IMR-90 (cell line): ENCODE measurements at regions not wholly inside any gene's neighbourhood (a gene's known extent, or its start where the extent isn't known, plus 50 kb on each side); places are given as distances from the start of the nearest gene placed in this dataset.

Experiments used
- ATAC-seq: fragments of 200-7000 bp; cut with Tn5 transposase; 2 replicates; pipeline ENCODE4 v1.9.1; 2020; ENCODE audit warnings: low read depth, mild to moderate bottlenecking, moderate library complexity
- BruUV-seq: library from RNA; stranded (reverse); fragments of 400-500 nt; replicated peaks from 2 replicates; lab custom pipeline; 2021; lab: Mats Ljungman, UMichigan
- CTCF ChIA-PET: fragments of 300-600 bp; formaldehyde crosslinking; extraction: SDS; loops from one replicate; lab custom pipeline; 2021; ENCODE audit warnings: antibody characterized with exemption; lab: Yijun Ruan, JAX
- POLR2A ChIA-PET: fragments of 300-600 bp; sonication (Branson Sonifier 250); formaldehyde crosslinking; loops from one replicate; lab custom pipeline; 2022; ENCODE audit warnings: antibody characterized with exemption; ENCODE audit not compliant: unreplicated experiment; lab: Charles Lee
- DNase-seq: peaks from one replicate; pipeline ENCODE4 v3.0.0; 2013
- H2AFZ ChIP-seq: replicated peaks from 2 replicates; pipeline ENCODE3; 2013; ENCODE audit warnings: low read length, mild to moderate bottlenecking; ENCODE audit not compliant: poor library complexity
- H2AK5ac ChIP-seq: 2 replicates; pipeline ENCODE4 v1.6.1; 2013; ENCODE audit warnings: low read depth, low read length, inconsistent platforms
- H2AK9ac ChIP-seq: replicated peaks from 2 replicates; pipeline ENCODE3; 2013; ENCODE audit warnings: mild to moderate bottlenecking, low read depth, low read length, moderate library complexity; ENCODE audit not compliant: poor library complexity
- H2BK120ac ChIP-seq: 2 replicates; pipeline ENCODE4 v1.6.1; 2013; ENCODE audit warnings: low read depth, low read length, inconsistent platforms
- H2BK15ac ChIP-seq: 3 replicates; pipeline ENCODE4 v1.6.1; 2013; ENCODE audit warnings: low read depth, low read length, inconsistent platforms
- H2BK20ac ChIP-seq: 2 replicates; pipeline ENCODE4 v1.6.1; 2013; ENCODE audit warnings: low read depth, mild to moderate bottlenecking, inconsistent platforms, low read length, moderate library complexity
- H2BK5ac ChIP-seq: 2 replicates; pipeline ENCODE4 v1.6.1; 2013; ENCODE audit warnings: mild to moderate bottlenecking, low read depth, low read length, inconsistent platforms; ENCODE audit not compliant: poor library complexity, severe bottlenecking
- H3K14ac ChIP-seq: replicated peaks from 2 replicates; pipeline ENCODE4 v1.6.1; 2013; ENCODE audit warnings: low read depth, low read length, inconsistent platforms
- H3K18ac ChIP-seq: 2 replicates; pipeline ENCODE4 v1.6.1; 2013; ENCODE audit warnings: low read depth, low read length, control low read depth
- H3K23ac ChIP-seq: 2 replicates; pipeline ENCODE4 v1.6.1; 2013; ENCODE audit warnings: low read depth, low read length, inconsistent platforms
- H3K27ac ChIP-seq: 2 replicates; pipeline ENCODE4 v1.5.1; 2013; ENCODE audit warnings: mild to moderate bottlenecking, control low read depth, low read length; ENCODE audit not compliant: insufficient read depth
- H3K27me3 ChIP-seq: 2 replicates; pipeline ENCODE4 v1.6.1; 2013; ENCODE audit warnings: low read length; ENCODE audit not compliant: control insufficient read depth, insufficient read depth
- H3K36me3 ChIP-seq: 2 replicates; pipeline ENCODE4 v1.6.1; 2013; ENCODE audit warnings: low read length, mixed read lengths; ENCODE audit not compliant: control insufficient read depth, insufficient read depth
- H3K4ac ChIP-seq: 2 replicates; pipeline ENCODE4 v1.6.1; 2013; ENCODE audit warnings: low read depth, low read length, inconsistent platforms
- H3K4me1 ChIP-seq: 2 replicates; pipeline ENCODE4 v1.6.1; 2013; ENCODE audit warnings: low read length, mixed read lengths; ENCODE audit not compliant: control insufficient read depth, insufficient read depth
- H3K4me2 ChIP-seq: 2 replicates; pipeline ENCODE4 v1.6.1; 2013; ENCODE audit warnings: low read depth, mild to moderate bottlenecking, control low read depth, low read length, moderate library complexity
- H3K4me3 ChIP-seq: 2 replicates; pipeline ENCODE4 v1.5.1; 2013; ENCODE audit warnings: low read depth, mild to moderate bottlenecking, control low read depth, low read length, moderate library complexity; ENCODE audit not compliant: insufficient read depth
- H3K56ac ChIP-seq: 2 replicates; pipeline ENCODE4 v1.6.1; 2013; ENCODE audit warnings: low read length, inconsistent platforms; ENCODE audit not compliant: insufficient read depth; ENCODE audit errors: extremely low read depth
- H3K79me1 ChIP-seq, 2 experiments: 2 replicates each; pipeline ENCODE4 v1.6.1; 2013; ENCODE audit warnings: low read length in 2 of 2, inconsistent platforms in 1 of 2, low read depth in 1 of 2
- H3K9ac ChIP-seq: 2 replicates; pipeline ENCODE4 v1.6.1; 2013; ENCODE audit warnings: low read depth, low read length, control low read depth
- H3K9me1 ChIP-seq: 2 replicates; pipeline ENCODE4 v1.6.1; 2013; ENCODE audit warnings: low read length, inconsistent platforms; ENCODE audit not compliant: insufficient read depth
- H3K9me3 ChIP-seq: 2 replicates; pipeline ENCODE4 v1.6.1; 2013; ENCODE audit warnings: low read length; ENCODE audit not compliant: control insufficient read depth, insufficient read depth
- H4K20me1 ChIP-seq: 2 replicates; pipeline ENCODE4 v1.6.1; 2013; ENCODE audit warnings: low read length, inconsistent platforms; ENCODE audit not compliant: insufficient read depth
- H4K5ac ChIP-seq: 2 replicates; pipeline ENCODE4 v1.6.1; 2013; ENCODE audit warnings: mild to moderate bottlenecking, low read depth, low read length, control low read depth
- H4K8ac ChIP-seq, 2 experiments: 2 replicates each; pipeline ENCODE4 v1.6.1; 2013; ENCODE audit warnings: low read depth in 2 of 2, low read length in 2 of 2, control low read depth in 1 of 2, inconsistent platforms in 1 of 2
- H4K91ac ChIP-seq: 2 replicates; pipeline ENCODE4 v1.6.1; 2013; ENCODE audit warnings: low read depth, low read length, inconsistent platforms; ENCODE audit not compliant: insufficient read depth
- BHLHE40 ChIP-seq: fragments of 150-350 bp; IDR thresholded peaks from 2 replicates; pipeline ENCODE4 v1.6.1; 2016; ENCODE audit warnings: mild to moderate bottlenecking, low read depth, low read length
- CEBPB ChIP-seq: IDR thresholded peaks from 2 replicates; pipeline ENCODE4 v1.6.1; 2012; ENCODE audit warnings: low read depth, low read length, improper control_type of control experiment
- CHD1 ChIP-seq: IDR thresholded peaks from 2 replicates; pipeline ENCODE4 v1.6.1; 2012; ENCODE audit warnings: low read depth, low read length, improper control_type of control experiment
- CTCF ChIP-seq: conservative IDR thresholded peaks from 2 replicates; pipeline ENCODE4 v1.5.1; 2012; ENCODE audit warnings: mild to moderate bottlenecking, low read depth, low read length, improper control_type of control experiment
- MAFK ChIP-seq: IDR thresholded peaks from 2 replicates; pipeline ENCODE4 v1.6.1; 2012; ENCODE audit warnings: low read depth, low read length, improper control_type of control experiment
- MAZ ChIP-seq: IDR thresholded peaks from 2 replicates; pipeline ENCODE4 v1.6.1; 2012; ENCODE audit warnings: low read depth, mild to moderate bottlenecking, low read length, improper control_type of control experiment, moderate library complexity, borderline replicate concordance
- MXI1 ChIP-seq: IDR thresholded peaks from 2 replicates; pipeline ENCODE4 v1.6.1; 2012; ENCODE audit warnings: low read depth, mild to moderate bottlenecking, low read length, moderate library complexity, borderline replicate concordance
- POLR2A ChIP-seq: IDR thresholded peaks from 2 replicates; pipeline ENCODE4 v1.6.1; 2012; ENCODE audit warnings: mild to moderate bottlenecking, low read depth, low read length
- RAD21 ChIP-seq: IDR thresholded peaks from 2 replicates; pipeline ENCODE4 v1.6.1; 2012; ENCODE audit warnings: low read length, improper control_type of control experiment
- RCOR1 ChIP-seq: IDR thresholded peaks from 2 replicates; pipeline ENCODE4 v1.6.1; 2012; ENCODE audit warnings: mild to moderate bottlenecking, low read length, improper control_type of control experiment; ENCODE audit not compliant: insufficient replicate concordance
- SMC3 ChIP-seq: fragments of 150-350 bp; IDR thresholded peaks from 2 replicates; pipeline ENCODE4 v1.6.1; 2016; ENCODE audit warnings: low read depth, mild to moderate bottlenecking, antibody characterized with exemption, low read length, moderate library complexity
- WGBS, 2 experiments: methylation state at CpG; one replicate each; pipeline versions ENCODE4 v1.1.5 to v1.1.7; 2013; ENCODE audit warnings: missing lambda C conversion rate in 2 of 2; ENCODE audit not compliant: insufficient read length in 1 of 2; ENCODE audit errors: extremely low coverage in 2 of 2; 5-methylcytosine and 5-hydroxymethylcytosine counted together
- dilution Hi-C: fragments of 300-500 bp; cut with HindIII; formaldehyde crosslinking; loops from one replicate; pipeline ENCODE4 v1.14.3; 2018; ENCODE audit warnings: low sequenced_read_pairs; ENCODE audit not compliant: unreplicated experiment
- in situ Hi-C: fragments of 300-500 bp; cut with MboI; formaldehyde crosslinking; loops from 3 replicates; pipeline ENCODE4 v1.14.3; 2019; ENCODE audit warnings: low sequenced_read_pairs, inconsistent platforms, mixed read lengths
- intact Hi-C: fragments of 100-400 bp; cut with micrococcal nuclease; formaldehyde crosslinking; loops from 2 replicates; pipeline ENCODE4 v1.10.0; 2022

GRCh38 chr2:47654790-47655562, 84.2 kb upstream of the KCNK12 start:
- TF ChIP-seq CEBPB (no peak), RCOR1 (no peak), BHLHE40 (no peak), MAZ (no peak), POLR2A (no peak), MAFK (no peak), RAD21 (no peak), CTCF (no peak), SMC3 (no peak), MXI1 (no peak), CHD1 (no peak)
- no peak overlapping the region for H3K56ac ChIP-seq
- no peak overlapping the region for H4K8ac ChIP-seq
- H2AK9ac ChIP-seq = peak overlapping the region; percentile 72
- ChIA-PET CTCF (interaction anchor here (0.7 to 1.3 kb wide), 4 partner anchors 12 to 69 kb away, joined by 3 read pairs; no protein-coding TSS in a partner anchor), POLR2A (no interaction called here)
- H3K4me1 ChIP-seq = no peaks in the 10 kb centered on the region
- no peak overlapping the region for H2BK20ac ChIP-seq
- ATAC-seq (no peak), DNase-seq (no peak)
- in situ Hi-C loops = no loop called here
- H3K9me1 ChIP-seq = no peaks in the 10 kb centered on the region; the same call in 1 of the 2 replicates
- no peak overlapping the region for H3K4me3 ChIP-seq
- H2BK15ac ChIP-seq = no peak overlapping the region
- no TSS peak for BruUV-seq
- H3K9ac ChIP-seq = no peak overlapping the region
- no peaks in the 10 kb centered on the region for H3K36me3 ChIP-seq
- dilution Hi-C loops = no loop called here
- no peak overlapping the region for H3K14ac ChIP-seq
- H2AK5ac ChIP-seq = no peak overlapping the region
- H2BK5ac ChIP-seq = no peak overlapping the region
- H3K79me1 ChIP-seq = no peaks in the 10 kb centered on the region
- no peaks in the 10 kb centered on the region; the same call in 1 of the 2 replicates for H3K9me3 ChIP-seq
- 58% methylated on average over 6 of the region's 15 CpGs; no CpG with 5 or more reads in 1 of the 2 experiments for WGBS, 2 experiments
- no peak overlapping the region for H3K23ac ChIP-seq
- no peak overlapping the region for H3K4me2 ChIP-seq
- no peak overlapping the region for H3K18ac ChIP-seq
- H4K91ac ChIP-seq = no peak overlapping the region
- H4K5ac ChIP-seq = no peak overlapping the region
- intact Hi-C loops = no loop called here
- no peak overlapping the region for H2AFZ ChIP-seq
- no peaks in the 10 kb centered on the region for H4K20me1 ChIP-seq
- no peak overlapping the region for H3K27ac ChIP-seq
- no peak overlapping the region for H2BK120ac ChIP-seq
- no peak overlapping the region for H3K4ac ChIP-seq
- H3K27me3 ChIP-seq = peaks cover 23% of the 10 kb centered on the region
